ENCODE measurements at regions not wholly inside any gene's neighbourhood (a gene's known extent, or its start where the extent isn't known, plus 50 kb on each side); places are given as distances from the start of the nearest gene placed in this dataset.

- TF ChIP-seq, protein P1, sequence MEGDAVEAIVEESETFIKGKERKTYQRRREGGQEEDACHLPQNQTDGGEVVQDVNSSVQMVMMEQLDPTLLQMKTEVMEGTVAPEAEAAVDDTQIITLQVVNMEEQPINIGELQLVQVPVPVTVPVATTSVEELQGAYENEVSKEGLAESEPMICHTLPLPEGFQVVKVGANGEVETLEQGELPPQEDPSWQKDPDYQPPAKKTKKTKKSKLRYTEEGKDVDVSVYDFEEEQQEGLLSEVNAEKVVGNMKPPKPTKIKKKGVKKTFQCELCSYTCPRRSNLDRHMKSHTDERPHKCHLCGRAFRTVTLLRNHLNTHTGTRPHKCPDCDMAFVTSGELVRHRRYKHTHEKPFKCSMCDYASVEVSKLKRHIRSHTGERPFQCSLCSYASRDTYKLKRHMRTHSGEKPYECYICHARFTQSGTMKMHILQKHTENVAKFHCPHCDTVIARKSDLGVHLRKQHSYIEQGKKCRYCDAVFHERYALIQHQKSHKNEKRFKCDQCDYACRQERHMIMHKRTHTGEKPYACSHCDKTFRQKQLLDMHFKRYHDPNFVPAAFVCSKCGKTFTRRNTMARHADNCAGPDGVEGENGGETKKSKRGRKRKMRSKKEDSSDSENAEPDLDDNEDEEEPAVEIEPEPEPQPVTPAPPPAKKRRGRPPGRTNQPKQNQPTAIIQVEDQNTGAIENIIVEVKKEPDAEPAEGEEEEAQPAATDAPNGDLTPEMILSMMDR (IDR thresholded peaks at IDR 0.05; ENCODE audit: insufficient read depth, low read depth, low read length): no peak
- TF ChIP-seq EZH2 (IDR thresholded peaks at IDR 0.05; ENCODE audit: insufficient read depth, low read length): no peak
These were observed 59.7 kb upstream of the BEX4 start for GRCh38 chrX:103155201-103155600.
